Thyroid gland (tissue), 4 donors: ENCODE measurements at regions not wholly inside any gene's neighbourhood (a gene's known extent, or its start where the extent isn't known, plus 50 kb on each side); places are given as distances from the start of the nearest gene placed in this dataset.

Source experiments
- CTCF ChIP-seq, 6 experiments: fragments of 200-600 bp in 3 of 6; fragments of 450-650 bp in 3 of 6; sonication (generic) in 3 of 6; IDR thresholded peaks; one replicate each; pipeline ENCODE4 v1.5.1; 2016 to 2019; ENCODE audit warnings: antibody characterized with exemption in 6 of 6, mild to moderate bottlenecking in 2 of 6, inconsistent platforms in 1 of 6, moderate library complexity in 1 of 6
- POLR2A ChIP-seq, 2 donors: fragments of 450-650 bp; IDR thresholded peaks; one replicate each; pipeline ENCODE4 v1.6.1; 2017; ENCODE audit warnings: antibody characterized with exemption in 2 of 2, mild to moderate bottlenecking in 2 of 2, moderate library complexity in 1 of 2

DNA sequence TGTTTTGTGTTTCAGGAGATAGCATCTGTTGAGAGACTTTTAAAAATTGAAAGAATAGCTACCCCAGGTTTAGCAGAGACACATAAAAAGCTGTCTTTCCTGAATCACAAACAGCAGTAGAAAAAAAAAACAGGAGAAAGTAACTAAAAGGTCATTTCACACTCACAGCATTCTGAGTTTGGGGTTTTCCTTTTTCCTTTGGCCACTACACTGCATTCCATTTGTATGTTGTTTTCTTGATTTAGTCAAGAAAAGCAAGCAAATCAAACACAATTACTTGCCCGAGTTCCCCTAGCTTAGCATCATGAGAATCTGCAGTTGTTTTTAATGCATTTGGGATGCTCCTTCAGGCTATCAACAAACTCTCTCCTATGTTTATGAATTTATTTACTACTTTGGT lies 161.0 kb downstream of the KCTD12 start:
- TF ChIP-seq CTCF (IDR thresholded peaks at IDR 0.05) (no peak), POLR2A (IDR thresholded peaks at IDR 0.05) (no peak)
